ENCODE measurements at regions not wholly inside any gene's neighbourhood (a gene's known extent, or its start where the extent isn't known, plus 50 kb on each side); places are given as distances from the start of the nearest gene placed in this dataset.

- TF ChIP-seq CREM (IDR thresholded peaks at IDR 0.05; ENCODE audit: low read depth) (no peak), CTCF (IDR thresholded peaks at IDR 0.05 in 2 of 3, conservative IDR thresholded peaks at IDR 0.05 in 1 of 3; ENCODE audit: control insufficient read depth in 2 of 3, extremely low read depth in 1 of 3, insufficient read depth in 1 of 3, low read depth in 3 of 3, low read length in 3 of 3) (no peak), POLR2AphosphoS5 (IDR thresholded peaks at IDR 0.05; ENCODE audit: low read length) (no peak)
Observed at GRCh38 chr20:5687884-5688283, 62.3 kb upstream of the SHLD1 start.

All from GM12878 (cell line).